ENCODE measurements at regions not wholly inside any gene's neighbourhood (a gene's known extent, or its start where the extent isn't known, plus 50 kb on each side); places are given as distances from the start of the nearest gene placed in this dataset.
"Not testable (repeated sequence)": the region's sequence is repeated elsewhere in the genome, so short reads cannot be mapped to it uniquely, and the experiment has no call there.

DNA sequence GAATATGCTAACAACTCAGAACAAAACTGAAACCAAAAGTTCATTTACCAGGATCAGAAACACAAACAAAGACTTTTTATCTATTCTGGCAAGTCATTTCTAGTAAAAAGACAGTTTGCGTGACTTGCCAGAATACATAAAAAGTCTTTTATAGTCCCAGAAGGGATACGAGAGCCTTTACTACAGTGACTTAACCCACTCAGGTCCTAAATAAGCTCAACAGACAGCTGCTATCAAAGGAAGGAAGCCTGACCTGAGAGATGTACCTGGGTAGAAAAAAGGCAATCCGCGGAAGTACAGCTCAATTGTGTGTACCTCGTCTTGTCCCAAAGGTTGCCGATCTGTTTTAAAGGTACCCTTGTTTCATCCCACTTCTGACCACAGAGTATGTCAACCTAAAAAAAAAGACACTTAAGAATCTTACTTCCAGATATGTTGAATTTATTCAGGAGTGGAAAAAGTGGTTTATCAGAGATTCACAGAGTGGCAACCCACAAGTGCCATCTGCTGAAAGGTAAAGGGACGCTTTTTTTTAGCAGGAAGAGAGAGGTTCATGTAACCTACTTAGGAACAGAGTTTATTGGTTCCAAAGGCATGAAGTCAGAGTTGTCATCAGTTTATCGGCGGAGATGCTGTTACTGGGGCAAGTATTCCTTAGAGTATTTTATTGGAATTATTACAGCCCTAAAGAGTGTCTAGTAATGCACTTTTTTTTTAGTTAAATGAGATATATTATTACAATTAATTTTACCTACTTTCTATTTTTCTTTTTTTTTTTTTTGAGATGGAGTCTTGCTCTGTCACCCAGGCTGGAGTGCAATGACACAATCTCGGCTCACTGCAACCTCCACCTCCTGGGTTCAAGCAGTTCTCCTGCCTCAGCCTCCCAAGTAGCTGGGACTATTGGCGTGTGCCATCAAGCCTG is 69.7 kb upstream of the C1QTNF9B start:
- Histone ChIP-seq H3K36me3 (ENCODE audit: control insufficient read depth, low read length) (no peaks in the 10 kb centered on the region), H3K79me2 (ENCODE audit: control insufficient read depth, low read length) (no peaks in the 10 kb centered on the region), H3K9me3 (ENCODE audit: control insufficient read depth, insufficient read depth, low read length) (no peaks in the 10 kb centered on the region), H3K4me2 (ENCODE audit: low read length) (no peak overlapping the region), H3K27ac (ENCODE audit: low read depth, low read length) (no peak overlapping the region), H4K20me1 (ENCODE audit: control insufficient read depth, insufficient read depth, low read depth, low read length) (no peaks in the 10 kb centered on the region), H3K4me1 (ENCODE audit: control insufficient read depth, low read length) (no peaks in the 10 kb centered on the region), H3K27me3 (ENCODE audit: control insufficient read depth, low read length) (peaks cover 2% of the 10 kb centered on the region; the same call in 1 of the 2 replicates), H3K9me2 (replicated peaks; ENCODE audit: control insufficient read depth, low read length) (no peaks in the 10 kb centered on the region), H3F3A (ENCODE audit: control insufficient read depth, insufficient read depth) (no peaks in the 10 kb centered on the region), H3K4me3 (ENCODE audit: low read length) (no peak overlapping the region)
- no peak for TF ChIP-seq EZH2phosphoT487 (IDR thresholded peaks at IDR 0.05; ENCODE audit: borderline replicate concordance, low read length)
- TF ChIP-seq, protein P1, sequence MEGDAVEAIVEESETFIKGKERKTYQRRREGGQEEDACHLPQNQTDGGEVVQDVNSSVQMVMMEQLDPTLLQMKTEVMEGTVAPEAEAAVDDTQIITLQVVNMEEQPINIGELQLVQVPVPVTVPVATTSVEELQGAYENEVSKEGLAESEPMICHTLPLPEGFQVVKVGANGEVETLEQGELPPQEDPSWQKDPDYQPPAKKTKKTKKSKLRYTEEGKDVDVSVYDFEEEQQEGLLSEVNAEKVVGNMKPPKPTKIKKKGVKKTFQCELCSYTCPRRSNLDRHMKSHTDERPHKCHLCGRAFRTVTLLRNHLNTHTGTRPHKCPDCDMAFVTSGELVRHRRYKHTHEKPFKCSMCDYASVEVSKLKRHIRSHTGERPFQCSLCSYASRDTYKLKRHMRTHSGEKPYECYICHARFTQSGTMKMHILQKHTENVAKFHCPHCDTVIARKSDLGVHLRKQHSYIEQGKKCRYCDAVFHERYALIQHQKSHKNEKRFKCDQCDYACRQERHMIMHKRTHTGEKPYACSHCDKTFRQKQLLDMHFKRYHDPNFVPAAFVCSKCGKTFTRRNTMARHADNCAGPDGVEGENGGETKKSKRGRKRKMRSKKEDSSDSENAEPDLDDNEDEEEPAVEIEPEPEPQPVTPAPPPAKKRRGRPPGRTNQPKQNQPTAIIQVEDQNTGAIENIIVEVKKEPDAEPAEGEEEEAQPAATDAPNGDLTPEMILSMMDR (IDR thresholded peaks at IDR 0.05; ENCODE audit: low read depth, low read length, poor library complexity, severe bottlenecking), result no peak

DNA sequence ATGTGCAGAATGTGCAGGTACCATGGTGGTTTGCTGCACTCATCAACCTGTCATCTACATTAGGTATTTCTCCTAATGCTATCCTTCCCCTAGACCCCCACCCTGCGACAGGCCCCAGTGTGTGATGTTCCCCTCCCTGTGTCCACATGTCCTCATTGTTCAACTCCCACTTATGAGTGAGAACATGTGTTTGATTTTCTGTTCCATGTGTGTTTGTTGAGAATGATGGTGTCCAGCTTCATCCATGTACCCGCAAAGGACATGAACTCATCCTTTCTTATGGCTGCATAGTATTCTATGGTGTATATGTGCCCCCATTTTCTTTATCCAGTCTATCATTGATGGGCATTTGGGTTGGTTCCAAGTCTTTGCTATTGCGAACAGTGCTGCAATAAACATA is 70.5 kb upstream of the C1QTNF9B start:
- H3K27me3 ChIP-seq (ENCODE audit: control insufficient read depth, low read length); H3K4me2 ChIP-seq (ENCODE audit: low read length); H4K20me1 ChIP-seq (ENCODE audit: control insufficient read depth, insufficient read depth, low read depth, low read length); H3K79me2 ChIP-seq (ENCODE audit: control insufficient read depth, low read length); H3K9me3 ChIP-seq (ENCODE audit: control insufficient read depth, insufficient read depth, low read length); H3K27ac ChIP-seq (ENCODE audit: low read depth, low read length); H3F3A ChIP-seq (ENCODE audit: control insufficient read depth, insufficient read depth); H3K36me3 ChIP-seq (ENCODE audit: control insufficient read depth, low read length); H3K4me3 ChIP-seq (ENCODE audit: low read length); H3K9me2 ChIP-seq (replicated peaks; ENCODE audit: control insufficient read depth, low read length); H3K4me1 ChIP-seq (ENCODE audit: control insufficient read depth, low read length): not testable (repeated sequence)

- TF ChIP-seq, protein P1 (IDR thresholded peaks at IDR 0.05; ENCODE audit: low read depth, low read length, poor library complexity, severe bottlenecking), result no peak
- no peak for TF ChIP-seq EZH2phosphoT487 (IDR thresholded peaks at IDR 0.05; ENCODE audit: borderline replicate concordance, low read length)
- no peak overlapping the region for H3K4me2 ChIP-seq (ENCODE audit: low read length)
- no peaks in the 10 kb centered on the region for H4K20me1 ChIP-seq (ENCODE audit: control insufficient read depth, insufficient read depth, low read depth, low read length)
- H3K4me3 ChIP-seq (ENCODE audit: low read length), result no peak overlapping the region
- H3K79me2 ChIP-seq (ENCODE audit: control insufficient read depth, low read length), result no peaks in the 10 kb centered on the region
- peaks cover 2% of the 10 kb centered on the region; the same call in 1 of the 2 replicates for H3K27me3 ChIP-seq (ENCODE audit: control insufficient read depth, low read length)
- H3K4me1 ChIP-seq (ENCODE audit: control insufficient read depth, low read length), result no peaks in the 10 kb centered on the region
- no peaks in the 10 kb centered on the region for H3K9me2 ChIP-seq (replicated peaks; ENCODE audit: control insufficient read depth, low read length)
- H3K36me3 ChIP-seq (ENCODE audit: control insufficient read depth, low read length), result no peaks in the 10 kb centered on the region
- H3K27ac ChIP-seq (ENCODE audit: low read depth, low read length), result no peak overlapping the region
- no peaks in the 10 kb centered on the region for H3K9me3 ChIP-seq (ENCODE audit: control insufficient read depth, insufficient read depth, low read length)
- H3F3A ChIP-seq (ENCODE audit: control insufficient read depth, insufficient read depth), result no peaks in the 10 kb centered on the region
Observed at GRCh38 chr13:23969647-23970046, 72.3 kb upstream of the C1QTNF9B start.
